ENCODE measurements at regions not wholly inside any gene's neighbourhood (a gene's known extent, or its start where the extent isn't known, plus 50 kb on each side); places are given as distances from the start of the nearest gene placed in this dataset.

GRCh38 chr1:68365709-68366382 lies 83.9 kb downstream of the RPE65 start:
- no peak overlapping the region for H4K8ac ChIP-seq (ENCODE audit: extremely low read depth, insufficient read depth, low read length)
- no peak overlapping the region for H4K91ac ChIP-seq (replicated peaks; ENCODE audit: insufficient read length, low read length)
- H3K4ac ChIP-seq (replicated peaks; ENCODE audit: insufficient read length, low read depth, low read length): no peak overlapping the region
- H4K20me1 ChIP-seq (replicated peaks in 1 of 2; ENCODE audit: control insufficient read depth in 1 of 2, insufficient read depth in 2 of 2, low read length in 2 of 2): no peaks in the 10 kb centered on the region
- no peaks in the 10 kb centered on the region for H3K23me2 ChIP-seq (ENCODE audit: low read depth, low read length)
- CTCF ChIA-PET (ENCODE audit: partially characterized antibody): interaction anchor here (0.6 to 6.0 kb wide), 9 partner anchors 8 to 249 kb away, joined by 3 to 22 read pairs (median 4); no protein-coding TSS in a partner anchor
- H3K9me3 ChIP-seq (ENCODE audit: insufficient read depth in 2 of 2, low read depth in 1 of 2, low read length in 1 of 2): no peaks in the 10 kb centered on the region
- no peak overlapping the region for H3K18ac ChIP-seq (ENCODE audit: extremely low read depth, low read length)
- no peak overlapping the region for H3K4me2 ChIP-seq (ENCODE audit: insufficient read depth in 1 of 2, low read depth in 2 of 2, low read length in 2 of 2)
- no peak overlapping the region for H2BK120ac ChIP-seq (replicated peaks; ENCODE audit: low read depth, low read length)
- H2BK5ac ChIP-seq (ENCODE audit: low read depth, low read length): no peak overlapping the region
- WGBS, 2 experiments (ENCODE audit: extremely low coverage in 1 of 2, insufficient coverage in 1 of 2, insufficient read length in 1 of 2, insufficient replicate concordance in 2 of 2, low coverage in 1 of 2, low lambda C conversion rate in 2 of 2, missing lambda C conversion rate in 1 of 2): 87% methylated on average over 1 of the region's 1 CpG; no CpG with 5 or more reads in 1 of the 2 experiments
- POLR2A ChIA-PET (ENCODE audit: partially characterized antibody): no interaction called here
- H3K36me3 ChIP-seq (ENCODE audit: control insufficient read depth in 2 of 4, insufficient read depth in 4 of 4, low read length in 3 of 4): no peaks in the 10 kb centered on the region
- H2BK20ac ChIP-seq (ENCODE audit: low read length): no peak overlapping the region
- H2BK12ac ChIP-seq (ENCODE audit: low read depth, low read length): no peak overlapping the region
- H3K56ac ChIP-seq (replicated peaks; ENCODE audit: insufficient read length, low read depth, low read length): no peak overlapping the region
- no peak overlapping the region for H2AFZ ChIP-seq (ENCODE audit: low read length)
- H3K79me2 ChIP-seq (ENCODE audit: control insufficient read depth in 1 of 2, insufficient read depth in 2 of 2, low read length in 2 of 2): no peaks in the 10 kb centered on the region
- no peak overlapping the region for H3K27ac ChIP-seq (ENCODE audit: low read depth, low read length)
- no peak overlapping the region for H2BK15ac ChIP-seq (ENCODE audit: low read length)
- DNase-seq (ENCODE audit: low read depth in 1 of 2, low spot score in 2 of 2) (no peak), FAIRE-seq (no peak)
- no peak overlapping the region for H3K23ac ChIP-seq (ENCODE audit: insufficient read length)
- no peak overlapping the region for H3K14ac ChIP-seq (ENCODE audit: insufficient read length)
- H3K79me1 ChIP-seq (ENCODE audit: low read depth, low read length): no peaks in the 10 kb centered on the region
- no peak overlapping the region for H3K9ac ChIP-seq (replicated peaks in 1 of 4; ENCODE audit: extremely low read depth in 1 of 4, low read depth in 3 of 4, low read length in 3 of 4)
- H3K4me1 ChIP-seq (replicated peaks in 1 of 4; ENCODE audit: control insufficient read depth in 3 of 4, insufficient read depth in 4 of 4, low read length in 3 of 4): 0 out of 7 replicates have a peak, but pooled peaks cover 0 to 3% (median 0%) of the 10 kb centered on the region in 4 experiments
- no peaks in the 10 kb centered on the region for H3K27me3 ChIP-seq (replicated peaks in 1 of 4; ENCODE audit: control insufficient read depth in 3 of 4, extremely low read depth in 1 of 4, insufficient read depth in 3 of 4, low read length in 3 of 4)
- H3K4me3 ChIP-seq (ENCODE audit: extremely low read depth in 1 of 4, insufficient read depth in 2 of 4, low read depth in 3 of 4, low read length in 4 of 4): no peak overlapping the region
- no peak for TF ChIP-seq SAP30 (IDR thresholded peaks at IDR 0.05; ENCODE audit: insufficient read depth, insufficient replicate concordance, low read length)
- no peak for TF ChIP-seq CTCF (IDR thresholded peaks at IDR 0.05; ENCODE audit: control extremely low read depth in 1 of 3, insufficient read depth in 1 of 3, low read depth in 1 of 3, low read length in 3 of 3)
- TF ChIP-seq CBX5 (IDR thresholded peaks at IDR 0.05; ENCODE audit: low read depth, low read length): no peak
- TF ChIP-seq E2F6 (IDR thresholded peaks at IDR 0.05): no peak
- TF ChIP-seq POLR2AphosphoS5 (IDR thresholded peaks at IDR 0.05; ENCODE audit: low read depth, low read length): no peak
- TF ChIP-seq FOSL1 (IDR thresholded peaks at IDR 0.05; ENCODE audit: insufficient read depth, low read depth, low read length): no peak
- no peak for TF ChIP-seq RXRA (IDR thresholded peaks at IDR 0.05; ENCODE audit: insufficient read depth, low read depth, low read length)
- no peak overlapping the region for H2AK5ac ChIP-seq (ENCODE audit: low read depth, low read length)
- H4K5ac ChIP-seq (ENCODE audit: insufficient read length, low read depth, low read length): no peak overlapping the region
